ENCODE measurements at regions not wholly inside any gene's neighbourhood (a gene's known extent, or its start where the extent isn't known, plus 50 kb on each side); places are given as distances from the start of the nearest gene placed in this dataset.

GRCh38 chr14:39680777-39681176 is 248.5 kb upstream of the FBXO33 start:
- H3K9me3 Mint-ChIP-seq = peaks cover 0 to 4% (median 2%) of the 10 kb centered on the region in 7 donors
- intact Hi-C loops (cut with micrococcal nuclease) = no loop called here
- H4K20me1 ChIP-seq (ENCODE audit: insufficient read depth, low read length) = no peaks in the 10 kb centered on the region
- H2AFZ ChIP-seq (ENCODE audit: insufficient read depth, low read depth, low read length, poor library complexity, severe bottlenecking) = no peak overlapping the region
- no peak overlapping the region for H3K4me2 ChIP-seq (replicated peaks; ENCODE audit: extremely low read depth, low read length, poor library complexity, severe bottlenecking)
- no peaks in the 10 kb centered on the region for H3K27me3 ChIP-seq (ENCODE audit: control insufficient read depth in 2 of 2, insufficient read depth in 2 of 2, low read length in 2 of 2)
- H3K9ac ChIP-seq (ENCODE audit: insufficient read depth, low read length, poor library complexity, severe bottlenecking) = no peak overlapping the region
- no peaks in the 10 kb centered on the region for H3K27me3 Mint-ChIP-seq (ENCODE audit: low read depth in 3 of 3)
- H3K4me1 Mint-ChIP-seq = no peaks in the 10 kb centered on the region
- no peaks in the 10 kb centered on the region for H3K36me3 Mint-ChIP-seq
- no peak overlapping the region for H3K27ac ChIP-seq (ENCODE audit: low read depth in 1 of 2, low read length in 2 of 2)
- H3K4me3 ChIP-seq (replicated peaks in 1 of 3; ENCODE audit: low read depth in 2 of 3, low read length in 3 of 3) = no peak overlapping the region
- no peak for TF ChIP-seq CTCF (IDR thresholded peaks at IDR 0.05)
- no peak for DNase-seq
- no peaks in the 10 kb centered on the region for H3K79me2 ChIP-seq (ENCODE audit: insufficient read depth, low read length)
- H3K9me3 ChIP-seq (replicated peaks in 1 of 2; ENCODE audit: control insufficient read depth in 1 of 2, insufficient read depth in 1 of 2, low read length in 2 of 2) = no peaks in the 10 kb centered on the region
- no peak overlapping the region for H3K27ac Mint-ChIP-seq
- H3K36me3 ChIP-seq (replicated peaks in 1 of 2; ENCODE audit: control insufficient read depth in 1 of 2, insufficient read depth in 2 of 2, low read length in 2 of 2) = no peaks in the 10 kb centered on the region
- H3K4me1 ChIP-seq (ENCODE audit: control insufficient read depth in 1 of 2, insufficient read depth in 2 of 2, low read length in 2 of 2) = no peaks in the 10 kb centered on the region
- H3K4me3 Mint-ChIP-seq = no peak overlapping the region

GRCh38 chr14:39673734-39674133 is 241.5 kb upstream of the FBXO33 start:
- no peaks in the 10 kb centered on the region for H3K4me1 Mint-ChIP-seq
- no peak overlapping the region for H3K27ac Mint-ChIP-seq
- no peaks in the 10 kb centered on the region for H3K36me3 ChIP-seq (replicated peaks in 1 of 2; ENCODE audit: control insufficient read depth in 1 of 2, insufficient read depth in 2 of 2, low read length in 2 of 2)
- H3K4me2 ChIP-seq (replicated peaks; ENCODE audit: extremely low read depth, low read length, poor library complexity, severe bottlenecking) = no peak overlapping the region
- H3K9me3 ChIP-seq (replicated peaks in 1 of 2; ENCODE audit: control insufficient read depth in 1 of 2, insufficient read depth in 1 of 2, low read length in 2 of 2) = peaks cover 0 to 3% of the 10 kb centered on the region in 2 donors
- no peak for TF ChIP-seq CTCF (IDR thresholded peaks at IDR 0.05)
- peaks cover 0 to 6% (median 3%) of the 10 kb centered on the region in 7 donors for H3K9me3 Mint-ChIP-seq
- H3K4me3 ChIP-seq (replicated peaks in 1 of 3; ENCODE audit: low read depth in 2 of 3, low read length in 3 of 3) = no peak overlapping the region
- no peaks in the 10 kb centered on the region for H3K27me3 ChIP-seq (ENCODE audit: control insufficient read depth in 2 of 2, insufficient read depth in 2 of 2, low read length in 2 of 2)
- no peak overlapping the region for H3K27ac ChIP-seq (ENCODE audit: low read depth in 1 of 2, low read length in 2 of 2)
- no peaks in the 10 kb centered on the region for H3K4me1 ChIP-seq (ENCODE audit: control insufficient read depth in 1 of 2, insufficient read depth in 2 of 2, low read length in 2 of 2)
- no peaks in the 10 kb centered on the region for H3K79me2 ChIP-seq (ENCODE audit: insufficient read depth, low read length)
- intact Hi-C loops (cut with micrococcal nuclease) = no loop called here
- no peak overlapping the region for H3K9ac ChIP-seq (ENCODE audit: insufficient read depth, low read length, poor library complexity, severe bottlenecking)
- no peaks in the 10 kb centered on the region for H3K27me3 Mint-ChIP-seq (ENCODE audit: low read depth in 3 of 3)
- no peaks in the 10 kb centered on the region for H4K20me1 ChIP-seq (ENCODE audit: insufficient read depth, low read length)
- no peak overlapping the region for H3K4me3 Mint-ChIP-seq
- DNase-seq = no peak
- H3K36me3 Mint-ChIP-seq = no peaks in the 10 kb centered on the region
- WGBS (ENCODE audit: insufficient coverage) = no CpG with 5 or more reads among the region's 3 CpGs
- H2AFZ ChIP-seq (ENCODE audit: insufficient read depth, low read depth, low read length, poor library complexity, severe bottlenecking) = no peak overlapping the region
